ENCODE measurements at regions not wholly inside any gene's neighbourhood (a gene's known extent, or its start where the extent isn't known, plus 50 kb on each side); places are given as distances from the start of the nearest gene placed in this dataset.

DNA sequence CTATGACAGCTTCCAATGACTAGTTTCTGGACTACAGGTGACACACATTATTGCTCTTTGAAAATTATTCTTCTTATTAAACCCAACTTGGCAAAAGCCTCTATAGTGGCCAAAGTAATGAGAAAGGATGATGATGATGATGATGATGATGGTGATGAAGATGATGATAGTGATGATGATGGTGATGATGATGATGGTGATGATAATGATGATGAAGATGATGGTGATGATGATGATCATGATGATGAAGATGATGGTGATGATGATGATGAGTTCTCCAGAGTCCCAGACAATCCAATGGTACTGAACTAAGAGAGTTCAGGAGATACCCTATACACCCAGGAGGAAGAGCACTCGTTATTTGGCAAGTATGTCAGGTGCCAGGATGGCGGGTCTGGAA lies 739.4 kb downstream of the IRX1 start:
- 46 to 54% methylated on average over 2 of the region's 2 CpGs for WGBS, 2 donors
- TF ChIP-seq POLR2AphosphoS5 (IDR thresholded peaks at IDR 0.05), result no peak
- TF ChIP-seq CTCF (IDR thresholded peaks at IDR 0.05), result no peak
- TF ChIP-seq POLR2A (IDR thresholded peaks at IDR 0.05), result no peak
- no peak for TF ChIP-seq EP300 (IDR thresholded peaks at IDR 0.05)

GRCh38 chr5:4337519-4337918 lies 741.9 kb downstream of the IRX1 start:
- no peaks in the 10 kb centered on the region for H3K9me3 ChIP-seq
- TF ChIP-seq POLR2A (IDR thresholded peaks at IDR 0.05) (no peak), CTCF (IDR thresholded peaks at IDR 0.05) (no peak), EP300 (IDR thresholded peaks at IDR 0.05) (no peak), POLR2AphosphoS5 (IDR thresholded peaks at IDR 0.05) (no peak)
- no peak for ATAC-seq (ENCODE audit: low FRiP score in 2 of 2)
- no peak overlapping the region for H3K4me3 ChIP-seq
- H3K27ac ChIP-seq, result no peak overlapping the region
- 60 to 69% methylated on average over 2 to 3 of the region's 3 CpGs for WGBS, 2 donors
- no peaks in the 10 kb centered on the region for H3K4me1 ChIP-seq
- DNase-seq, result no peak
- H3K36me3 ChIP-seq, result no peaks in the 10 kb centered on the region
- H3K27me3 ChIP-seq, result no peaks in the 10 kb centered on the region

More for the DNA sequence above, 739.4 kb downstream of the IRX1 start:
- Histone ChIP-seq H3K9me3 (no peaks in the 10 kb centered on the region), H3K4me1 (no peaks in the 10 kb centered on the region), H3K27ac (no peak overlapping the region), H3K4me3 (no peak overlapping the region), H3K36me3 (no peaks in the 10 kb centered on the region), H3K27me3 (no peaks in the 10 kb centered on the region)
- ATAC-seq (ENCODE audit: low FRiP score in 2 of 2), result no peak
- DNase-seq, result no peak

- WGBS, 2 donors, result 66 to 82% methylated on average over 9 of the region's 9 CpGs
- DNase-seq (peak in 1 of 2 donors; percentile 47), ATAC-seq (ENCODE audit: low FRiP score in 2 of 2) (peak in 1 of 2 donors; percentile 37)
- Histone ChIP-seq H3K9me3 (no peaks in the 10 kb centered on the region), H3K36me3 (no peaks in the 10 kb centered on the region), H3K4me3 (no peak overlapping the region), H3K27ac (no peak overlapping the region), H3K27me3 (no peaks in the 10 kb centered on the region), H3K4me1 (no peaks in the 10 kb centered on the region)
- no peak for TF ChIP-seq POLR2AphosphoS5 (IDR thresholded peaks at IDR 0.05)
- TF ChIP-seq CTCF (IDR thresholded peaks at IDR 0.05), result no peak
- TF ChIP-seq EP300 (IDR thresholded peaks at IDR 0.05), result no peak
- no peak for TF ChIP-seq POLR2A (IDR thresholded peaks at IDR 0.05)
These were observed 744.3 kb downstream of the IRX1 start for GRCh38 chr5:4339949-4340348.

DNA sequence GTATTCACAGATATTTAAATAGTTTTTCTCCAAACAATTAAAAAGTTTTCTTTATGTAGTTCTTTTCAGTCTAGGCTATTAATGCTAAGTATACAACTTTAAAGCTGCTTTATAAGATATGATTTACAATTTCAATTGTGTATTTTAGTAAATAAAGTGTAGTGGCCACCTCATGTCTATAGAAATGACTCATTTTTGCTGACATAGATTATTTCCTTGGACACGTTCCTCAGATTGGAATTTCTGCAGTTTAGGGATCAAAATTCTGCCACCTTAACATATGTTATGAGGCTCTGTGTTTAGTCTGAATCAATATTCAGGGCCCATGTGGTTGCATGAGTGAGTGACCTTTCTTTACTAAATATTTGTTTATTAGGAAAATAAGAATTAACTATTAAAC lies 750.2 kb downstream of the IRX1 start:
- Histone ChIP-seq H3K9me3 (no peaks in the 10 kb centered on the region), H3K36me3 (no peaks in the 10 kb centered on the region), H3K27me3 (no peaks in the 10 kb centered on the region), H3K4me3 (no peak overlapping the region), H3K27ac (no peak overlapping the region), H3K4me1 (no peaks in the 10 kb centered on the region)
- DNase-seq (no peak), ATAC-seq (ENCODE audit: low FRiP score in 2 of 2) (no peak)
- TF ChIP-seq CTCF (IDR thresholded peaks at IDR 0.05) (no peak), EP300 (IDR thresholded peaks at IDR 0.05) (no peak)
- 72 to 73% methylated on average over 1 of the region's 1 CpG for WGBS, 2 donors

- no peak overlapping the region for H3K4me3 ChIP-seq
- H3K9me3 ChIP-seq, result no peaks in the 10 kb centered on the region
- no peaks in the 10 kb centered on the region for H3K4me1 ChIP-seq
- DNase-seq (no peak), ATAC-seq (ENCODE audit: low FRiP score in 2 of 2) (no peak)
- 88 to 92% methylated on average over 3 of the region's 3 CpGs for WGBS, 2 donors
- TF ChIP-seq POLR2A (IDR thresholded peaks at IDR 0.05) (no peak), CTCF (IDR thresholded peaks at IDR 0.05) (no peak), POLR2AphosphoS5 (IDR thresholded peaks at IDR 0.05) (no peak), EP300 (IDR thresholded peaks at IDR 0.05) (no peak)
- H3K27me3 ChIP-seq, result no peaks in the 10 kb centered on the region
- H3K36me3 ChIP-seq, result no peaks in the 10 kb centered on the region
- H3K27ac ChIP-seq, result no peak overlapping the region
These were observed 752.8 kb downstream of the IRX1 start for GRCh38 chr5:4348423-4348822.
